GM18499 (cell line): ENCODE measurements at regions not wholly inside any gene's neighbourhood (a gene's known extent, or its start where the extent isn't known, plus 50 kb on each side); places are given as distances from the start of the nearest gene placed in this dataset.

Source experiments
- ATAC-seq: cut with Tn5 transposase; IDR thresholded peaks from one replicate; pipeline ENCODE4 v1.9.1; 2021; ENCODE audit warnings: moderate number of reproducible peaks; ENCODE audit not compliant: insufficient read depth, unreplicated experiment

DNA sequence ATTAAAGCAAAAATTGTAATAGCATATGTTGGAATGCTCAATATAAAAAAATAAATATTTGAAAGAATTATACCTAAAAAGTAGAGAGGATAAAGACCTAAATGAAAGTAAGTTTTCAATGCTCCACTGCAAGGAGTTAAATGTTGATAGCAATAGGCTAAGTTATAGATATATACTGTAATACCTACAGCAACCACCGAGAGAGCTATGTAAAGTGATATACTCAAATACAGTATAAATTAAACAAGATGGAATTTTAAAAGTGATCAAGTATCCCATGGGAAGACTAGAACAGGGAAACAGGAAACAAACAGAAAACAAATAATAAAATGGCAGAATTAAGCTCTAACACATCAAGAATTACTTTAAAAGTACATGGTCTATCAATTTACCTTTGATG lies 73.9 kb downstream of the CASP3 start:
- no peak for ATAC-seq

DNA sequence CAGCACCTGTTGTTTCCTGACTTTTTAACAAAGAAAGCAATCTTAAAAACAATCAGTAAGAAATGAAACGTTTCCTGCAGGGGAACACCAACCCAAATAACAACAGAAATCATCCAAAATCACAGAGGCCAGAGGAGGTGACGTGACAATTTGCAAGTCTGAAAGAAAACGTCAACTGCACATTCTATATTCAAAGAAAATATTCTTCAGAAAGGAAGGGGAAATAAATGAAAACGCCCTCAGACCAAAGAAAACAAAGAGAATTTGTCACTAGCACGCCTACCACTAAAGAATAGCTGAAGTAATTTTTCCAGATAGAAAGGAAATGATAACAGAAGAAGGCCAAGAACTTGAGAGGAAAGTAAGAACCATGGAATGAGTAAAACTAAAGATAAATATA lies 74.4 kb downstream of the CASP3 start:
- no peak for ATAC-seq

DNA sequence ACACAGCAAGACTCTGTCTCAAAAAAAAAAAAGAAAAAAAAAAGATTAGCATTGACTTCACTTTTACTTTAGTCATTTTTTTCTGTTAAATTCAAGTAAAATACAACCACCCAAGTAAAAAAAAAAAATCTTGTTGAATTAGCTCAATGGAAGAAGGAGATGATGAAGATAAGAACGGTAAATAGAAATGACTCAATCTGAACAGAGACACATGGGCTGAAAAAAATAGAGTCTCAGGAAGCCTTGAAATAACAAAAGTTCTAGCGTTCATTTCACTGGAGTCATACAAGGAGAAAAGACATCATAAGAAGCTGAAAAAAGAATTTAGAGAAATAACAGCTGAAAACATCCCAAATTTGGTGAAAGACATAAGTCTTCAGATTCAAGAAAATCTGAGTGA lies 75.5 kb downstream of the CASP3 start:
- no peak for ATAC-seq

DNA sequence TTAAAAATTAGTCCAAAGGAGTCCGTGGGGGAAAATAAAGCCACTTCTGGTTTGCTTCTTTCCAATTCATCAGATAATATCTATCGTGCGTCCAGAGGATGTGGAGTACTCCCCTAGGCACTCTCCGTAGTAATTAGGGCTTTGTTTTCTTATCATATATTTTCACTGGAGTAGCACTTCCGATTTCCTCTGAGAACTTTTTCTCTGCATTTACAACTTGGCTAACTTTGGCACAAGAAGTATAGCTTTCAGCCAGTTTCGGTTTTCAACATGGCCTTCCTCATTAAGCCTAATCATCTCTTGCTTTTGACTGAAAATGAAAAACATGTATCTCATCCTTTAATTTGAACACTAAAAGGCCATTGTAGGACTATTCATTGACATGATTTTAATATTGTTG lies 80.5 kb downstream of the CASP3 start:
- no peak for ATAC-seq

DNA sequence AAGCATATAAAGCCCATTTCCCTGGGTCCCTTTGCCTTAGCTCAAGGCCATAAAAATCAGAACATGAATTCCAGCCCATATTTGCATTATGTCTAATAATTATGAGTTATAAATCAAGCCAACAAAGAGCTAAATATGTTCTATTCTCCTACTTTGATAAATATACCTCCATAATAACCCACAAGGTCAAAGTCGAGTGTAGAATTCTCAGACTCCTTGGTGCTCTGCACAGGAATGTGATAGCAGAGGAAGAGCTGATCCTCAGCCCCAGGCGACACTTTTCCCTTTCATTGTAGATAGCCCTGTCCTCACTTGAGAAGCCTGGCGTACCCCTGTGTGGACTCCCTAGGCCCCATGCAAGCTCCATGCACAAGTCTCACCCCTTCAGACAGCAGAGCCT lies 85.6 kb downstream of the CASP3 start:
- ATAC-seq: no peak

DNA sequence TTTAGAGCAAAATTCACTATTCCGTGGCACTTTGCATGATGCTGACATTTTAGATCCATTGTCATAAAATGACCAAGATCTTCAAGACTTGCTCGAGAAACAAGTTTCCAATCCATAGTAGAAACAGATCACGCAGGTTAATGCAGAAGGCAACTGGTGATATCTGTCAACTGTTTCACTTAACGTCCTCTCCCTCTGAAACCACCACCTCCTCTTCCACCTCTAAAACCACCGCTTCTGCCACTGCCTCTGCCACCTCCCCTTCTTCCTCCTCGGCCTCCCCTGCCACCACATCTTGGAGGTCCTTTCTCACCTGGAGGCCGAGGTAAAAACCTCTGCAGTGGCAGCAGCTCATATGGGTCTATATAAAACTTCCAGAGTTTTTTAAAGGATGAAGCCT lies 84.6 kb upstream of the IRF2 start:
- ATAC-seq: no peak

DNA sequence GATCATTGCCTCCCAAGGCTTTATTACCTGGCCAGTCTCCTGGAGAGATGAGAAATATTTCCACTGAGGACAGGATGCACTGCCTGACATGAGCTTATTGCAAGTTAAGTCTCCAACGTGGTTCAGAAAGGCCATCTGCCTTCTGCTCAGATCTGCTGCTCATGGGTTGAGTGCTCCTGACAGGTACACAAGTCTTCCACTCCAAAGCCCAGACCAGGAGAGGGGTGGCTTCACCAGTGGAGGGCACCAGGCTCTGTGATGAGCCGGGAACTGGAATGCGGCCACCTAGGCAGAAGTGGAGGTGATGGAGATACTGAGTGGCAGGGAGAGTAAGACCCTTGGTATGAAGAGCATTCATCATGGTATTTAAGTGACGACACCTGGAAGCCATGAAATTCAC lies 79.5 kb upstream of the IRF2 start:
- no peak for ATAC-seq

DNA sequence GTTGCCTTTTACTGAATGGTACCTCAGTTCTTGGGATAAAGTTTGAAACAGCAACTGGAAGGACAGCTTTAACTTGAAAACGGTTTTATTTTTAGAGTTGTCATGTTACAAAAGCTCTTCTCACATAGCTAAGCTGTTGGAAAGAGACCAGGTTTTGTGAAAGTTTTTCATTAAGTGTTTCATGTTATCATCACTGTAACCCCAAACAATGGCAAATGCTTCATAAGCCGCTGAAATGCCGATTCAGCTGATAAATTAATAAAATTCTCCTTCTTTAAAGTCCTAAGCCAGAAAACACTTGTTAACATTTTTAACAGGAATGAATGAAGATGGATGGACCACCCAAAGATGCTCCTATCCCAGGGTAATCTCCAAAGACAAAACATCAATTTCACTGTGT lies 76.1 kb upstream of the IRF2 start:
- ATAC-seq: no peak

DNA sequence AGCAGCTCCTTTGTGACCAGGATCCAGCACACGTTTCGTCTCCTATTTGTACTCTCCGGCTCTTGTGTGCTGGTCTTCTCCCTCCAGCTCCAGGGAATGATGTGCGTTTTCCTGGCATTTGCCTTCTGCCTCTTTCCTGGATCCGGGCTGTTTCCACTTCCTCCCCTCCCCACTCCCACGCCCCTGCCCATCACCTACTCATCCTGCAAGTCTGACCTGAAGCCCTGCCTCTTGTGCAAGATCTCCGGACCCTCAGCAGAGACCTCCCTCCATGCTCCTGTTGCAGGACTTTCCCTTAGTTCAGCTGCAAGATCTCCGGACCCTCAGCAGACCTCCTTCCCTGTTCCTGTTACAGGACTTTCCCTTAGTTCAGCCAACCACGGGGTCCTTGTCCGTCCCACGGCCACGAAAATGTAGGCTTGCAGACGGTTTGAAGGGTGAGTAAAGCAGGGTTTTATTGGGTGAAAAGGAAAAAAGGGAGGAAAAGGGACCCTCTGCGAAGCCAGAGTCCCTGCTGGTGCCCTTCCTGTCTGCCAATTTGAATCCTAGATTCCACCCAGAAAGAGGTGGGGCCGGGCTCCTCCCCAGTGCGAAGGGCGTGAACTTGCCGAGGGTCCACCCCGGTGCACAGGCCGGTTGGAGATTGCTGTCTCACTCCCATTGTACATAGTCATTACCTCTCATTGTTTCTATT lies 74.4 kb upstream of the IRF2 start:
- no peak for ATAC-seq

DNA sequence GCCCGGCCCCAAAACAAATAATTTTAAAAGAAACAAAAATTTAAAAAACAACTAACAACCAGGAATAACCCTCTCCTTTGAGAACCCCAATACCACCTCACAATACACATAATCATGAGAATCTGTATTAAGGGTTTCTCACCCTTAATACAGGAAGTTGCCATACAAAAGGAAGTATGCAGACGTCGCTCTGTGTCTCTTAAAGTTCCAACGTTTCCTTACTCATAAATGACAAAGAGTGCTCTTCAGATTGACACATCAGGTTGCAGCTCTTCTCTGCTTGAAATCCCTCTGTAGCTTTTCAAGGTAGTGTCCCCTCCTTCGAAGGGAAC lies 73.9 kb upstream of the IRF2 start:
- ATAC-seq: no peak

DNA sequence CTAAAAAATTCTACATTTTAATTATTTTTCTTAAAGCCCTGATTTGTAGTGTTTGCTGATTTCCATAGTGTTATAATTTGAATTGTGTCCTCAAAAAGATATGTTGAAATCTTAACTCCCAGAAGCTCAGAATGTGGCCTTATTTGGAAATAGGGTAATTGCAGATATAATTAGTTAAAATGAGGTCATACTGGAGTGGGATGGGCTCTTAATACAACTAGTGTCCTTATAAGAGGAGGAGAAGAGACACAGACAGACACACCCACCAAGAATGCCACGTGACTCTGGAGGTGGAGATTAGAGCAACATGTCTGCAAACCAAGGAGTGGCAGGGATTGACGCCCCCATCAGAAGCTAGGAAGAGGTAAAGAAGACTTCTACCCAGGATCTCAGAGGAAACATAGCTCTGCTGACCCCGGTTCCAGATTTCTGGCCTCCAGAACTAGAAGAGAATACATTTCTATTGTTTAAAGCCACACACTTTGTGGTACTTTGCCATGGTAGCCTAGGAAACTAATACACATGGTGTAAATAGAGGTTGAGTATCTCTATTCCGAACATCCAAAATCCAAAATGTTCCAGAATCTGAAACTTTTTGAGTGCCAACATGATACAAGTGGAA lies 70.5 kb upstream of the IRF2 start:
- ATAC-seq: no peak

DNA sequence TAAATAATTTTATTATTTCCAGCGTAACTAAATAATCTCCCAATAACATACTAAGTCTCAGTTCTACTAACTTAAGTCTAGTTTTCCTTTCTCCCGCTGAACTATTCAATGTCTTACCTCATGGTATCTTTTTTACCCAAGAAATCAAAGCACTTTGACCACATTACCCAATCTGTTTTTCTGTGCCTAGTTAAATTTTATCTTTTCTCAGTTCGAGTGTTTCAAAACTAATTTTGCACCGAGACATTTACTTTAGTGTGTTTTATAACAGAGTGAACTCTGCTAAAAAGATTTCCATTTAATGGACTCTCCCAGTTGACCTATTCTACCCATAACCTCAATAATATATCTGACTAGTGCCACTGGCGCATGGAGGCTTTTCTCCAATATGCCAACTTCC lies 67.6 kb upstream of the IRF2 start:
- no peak for ATAC-seq

DNA sequence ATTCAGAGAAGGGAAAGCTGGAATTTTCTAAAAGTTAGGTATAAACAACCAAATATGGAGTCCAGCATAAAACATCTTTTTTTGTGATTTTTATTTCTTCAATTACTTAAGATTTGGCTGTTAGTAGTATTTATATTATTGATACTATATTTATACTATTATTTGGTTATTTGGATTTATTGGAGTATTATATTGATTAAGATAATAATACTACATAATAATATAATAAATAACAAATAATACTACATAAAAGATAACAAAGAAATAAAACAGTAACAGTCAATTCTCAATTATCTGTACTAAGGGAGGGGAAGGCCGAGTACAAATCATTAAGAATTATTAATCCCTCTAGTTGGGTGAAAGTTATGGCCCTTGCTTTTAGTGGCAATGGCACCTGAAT lies 66.0 kb upstream of the IRF2 start:
- ATAC-seq: no peak

DNA sequence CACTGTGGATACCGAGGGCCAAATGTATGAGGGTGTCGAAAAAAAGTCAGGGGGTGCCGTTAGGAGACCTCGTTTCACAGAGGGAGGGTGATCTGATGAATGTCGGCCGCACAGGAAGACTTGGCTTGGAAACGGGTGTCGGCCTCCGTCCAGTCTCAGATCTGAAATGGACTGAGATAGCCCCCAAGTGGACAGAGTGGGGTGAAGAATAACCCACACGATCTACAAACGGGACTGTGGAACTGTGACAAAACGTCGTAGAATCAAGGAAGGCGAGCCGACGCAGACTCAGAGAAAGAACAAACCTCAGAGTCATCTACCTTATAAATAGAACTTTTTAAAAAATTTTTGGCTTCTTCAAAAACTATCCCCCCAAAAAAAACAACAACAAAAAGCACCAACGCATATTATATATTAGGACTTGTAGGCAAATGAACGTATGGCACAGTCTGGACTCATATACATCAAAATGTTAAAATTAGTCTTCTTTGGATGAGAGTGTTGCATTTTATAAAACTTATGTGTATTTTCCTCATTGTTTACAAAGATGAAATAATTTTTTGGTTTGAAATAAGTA lies 63.8 kb upstream of the IRF2 start:
- ATAC-seq: no peak

DNA sequence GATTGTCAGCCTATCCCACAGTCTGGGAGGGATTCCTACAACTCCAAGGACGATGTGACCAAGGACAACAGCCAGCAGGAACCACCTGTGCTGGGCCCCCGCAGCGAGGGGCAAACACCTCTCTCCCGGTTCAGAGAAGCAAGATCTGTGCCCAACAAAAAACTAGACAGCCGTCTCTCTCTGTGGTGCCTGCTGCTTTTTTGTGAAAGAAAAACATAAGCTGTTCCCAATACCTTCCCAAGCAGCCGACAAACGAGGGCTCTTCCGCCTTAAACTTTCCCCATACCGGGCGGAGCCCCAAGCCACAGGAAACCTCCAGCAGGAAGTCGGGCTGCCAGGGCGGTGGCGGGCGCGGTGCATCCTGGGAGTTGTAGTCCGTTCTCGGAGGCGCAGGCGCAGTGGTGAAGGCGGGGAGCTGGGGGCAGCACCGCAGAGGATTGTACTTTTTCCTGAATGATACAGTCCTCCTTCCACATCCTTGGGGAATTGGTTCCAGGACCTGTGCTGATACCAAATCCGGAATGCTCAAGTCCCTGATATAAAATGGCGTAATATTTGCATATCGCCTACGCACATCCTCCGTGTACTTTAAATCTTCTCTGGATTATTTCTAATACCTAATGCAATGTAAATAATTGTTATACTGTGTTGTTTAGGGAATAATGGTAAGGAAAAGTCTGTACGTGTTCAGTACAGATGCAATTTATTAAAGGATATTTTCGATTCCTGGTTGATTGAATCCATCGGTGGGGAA lies 63.1 kb upstream of the IRF2 start:
- peak; percentile 33 for ATAC-seq

DNA sequence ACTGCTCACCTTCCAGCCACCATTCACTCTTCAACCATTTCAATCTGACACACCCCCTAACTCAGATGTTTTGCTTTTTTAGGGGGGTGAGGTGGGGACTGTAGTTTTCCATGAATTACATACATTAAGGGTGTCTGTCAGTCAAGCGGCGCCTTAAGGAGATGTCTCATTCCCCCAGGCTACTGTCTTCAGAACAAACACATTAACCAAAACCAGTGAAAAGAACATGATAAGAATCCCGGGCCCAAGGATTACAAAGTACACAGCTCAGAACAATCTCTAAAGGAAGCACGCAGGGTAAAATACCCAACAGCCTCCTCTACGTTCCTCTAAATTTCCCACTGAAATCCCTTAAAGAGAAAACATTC lies 62.5 kb upstream of the IRF2 start:
- ATAC-seq: no peak

DNA sequence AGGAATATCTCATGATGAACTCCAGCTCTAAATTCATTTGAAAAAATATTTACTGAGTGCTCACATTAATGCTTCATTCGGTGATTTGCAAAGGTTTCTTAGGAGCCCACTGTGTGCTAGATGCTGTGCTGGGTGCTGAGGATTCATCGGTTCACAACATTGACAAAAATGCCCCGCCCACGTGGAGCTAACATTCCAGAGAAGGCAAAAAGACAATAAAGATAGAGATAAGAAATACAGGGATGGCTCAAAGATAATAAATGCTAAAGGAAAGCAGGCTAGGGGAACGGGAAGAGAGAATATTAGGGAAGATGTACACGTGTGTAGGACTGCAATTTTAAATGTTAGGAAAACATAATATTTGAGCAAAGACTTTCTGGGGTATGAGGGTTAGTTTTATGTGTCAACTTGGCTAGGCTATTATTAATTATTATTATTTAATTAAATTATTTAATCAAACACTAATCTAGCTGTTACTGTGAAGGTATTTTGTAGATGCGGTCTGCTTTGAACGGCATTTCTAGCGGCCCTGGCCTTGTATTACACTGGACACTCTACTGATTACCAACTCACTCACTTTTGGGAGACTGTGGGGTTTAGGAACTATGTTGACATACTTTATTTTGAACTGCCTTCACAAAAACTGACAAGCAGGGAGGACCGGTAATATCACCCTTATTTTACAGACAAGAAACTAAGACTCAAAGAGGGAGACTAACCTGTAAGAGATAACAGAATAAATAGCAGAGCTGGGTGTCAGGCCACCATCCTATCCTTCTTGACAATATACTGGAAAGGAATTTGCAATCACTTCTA lies 61.9 kb upstream of the IRF2 start:
- no peak for ATAC-seq

DNA sequence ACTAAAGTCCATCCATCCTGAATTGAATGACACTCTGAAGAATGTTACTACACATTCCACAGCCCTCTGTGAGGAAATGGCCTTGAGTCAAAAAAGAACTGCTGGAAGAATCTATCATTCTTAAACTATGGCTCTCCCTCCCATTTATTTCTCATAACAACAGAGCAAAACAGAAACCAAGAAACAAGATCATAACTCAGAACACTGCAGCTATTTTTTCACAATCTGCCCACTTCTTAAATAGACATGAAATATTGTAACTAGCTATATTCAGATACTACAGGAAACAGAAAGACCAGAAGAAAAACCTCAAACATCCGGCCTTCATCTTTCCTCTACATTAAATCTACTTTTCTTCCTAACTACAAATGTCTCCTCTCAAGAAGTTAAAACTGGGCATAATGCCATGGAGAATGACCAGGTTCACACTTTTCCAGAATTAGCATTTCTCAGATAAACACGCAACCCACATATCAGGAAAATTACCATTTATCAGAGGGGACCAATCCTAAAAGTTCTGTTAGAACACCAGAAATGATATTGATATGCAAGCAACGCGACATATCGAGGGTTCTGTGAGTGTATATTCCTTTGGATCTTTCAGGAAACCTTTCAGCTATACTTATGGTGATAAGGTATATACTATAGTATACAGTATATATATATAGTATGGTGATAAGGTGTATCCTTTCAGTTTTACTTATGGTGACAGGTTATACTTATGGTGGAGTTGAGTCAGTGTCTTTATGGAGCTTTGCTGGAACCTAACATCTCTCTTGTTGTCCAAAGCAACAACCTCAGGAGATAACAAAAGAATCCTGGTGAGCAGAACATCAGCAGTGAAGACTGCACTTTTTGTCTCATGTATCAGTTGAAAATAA lies 60.4 kb upstream of the IRF2 start:
- ATAC-seq: peak; percentile 69

DNA sequence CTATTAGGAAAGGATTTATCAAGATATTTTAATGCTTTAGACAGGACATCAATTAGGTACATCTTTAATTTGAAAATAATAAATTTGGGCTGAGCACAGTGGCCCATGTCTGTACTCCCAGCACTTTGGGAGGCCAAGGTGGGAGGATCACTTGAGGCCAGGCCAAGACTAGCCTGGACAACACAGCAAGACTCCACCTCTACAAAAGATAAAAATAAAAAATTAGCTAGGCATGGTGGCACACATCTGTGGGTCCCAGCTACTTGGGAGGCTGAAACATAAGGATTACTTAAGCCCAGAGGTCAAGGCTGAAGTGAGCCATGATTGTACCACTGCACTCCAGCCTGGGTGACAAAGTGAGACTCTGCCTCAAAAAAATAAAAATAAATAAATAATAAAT lies 59.6 kb upstream of the IRF2 start:
- no peak for ATAC-seq

DNA sequence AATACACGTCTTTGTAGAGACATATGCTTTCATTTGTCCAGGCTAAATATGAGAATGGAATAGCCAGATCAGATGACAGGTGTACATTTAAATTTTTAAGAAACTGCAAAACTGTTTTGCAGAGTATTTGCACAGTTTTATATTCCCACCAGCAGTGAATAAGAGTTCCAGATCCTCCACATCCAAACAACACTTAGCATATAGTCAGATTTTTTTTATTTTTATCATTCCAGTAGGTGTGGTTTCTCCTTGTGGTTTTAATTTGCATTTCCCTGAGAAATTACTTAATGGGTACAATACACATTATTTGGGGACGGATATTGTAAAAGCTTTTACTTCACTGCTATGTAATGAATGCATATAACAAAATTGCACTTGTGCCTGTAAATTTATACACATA lies 56.7 kb upstream of the IRF2 start:
- ATAC-seq: no peak
